SK-N-SH (cell line): ENCODE measurements at regions not wholly inside any gene's neighbourhood (a gene's known extent, or its start where the extent isn't known, plus 50 kb on each side); places are given as distances from the start of the nearest gene placed in this dataset.

Experiments used
- CTCF ChIA-PET: fragments of 300-600, 350-600 bp; formaldehyde crosslinking; extraction: SDS; loops from one replicate; lab custom pipeline; 2021; lab: Yijun Ruan, JAX
- POLR2A ChIA-PET: fragments of 350-600 bp; sonication (Branson Sonifier 250); formaldehyde crosslinking; extraction: SDS; loops from one replicate; lab custom pipeline; 2020; ENCODE audit warnings: antibody characterized with exemption, inconsistent platforms; lab: Yijun Ruan, JAX
- DNase-seq: peaks from one replicate; pipeline ENCODE4 v3.0.0; 2012
- H2AFZ ChIP-seq: fragments of 200-600 bp; sonication (generic); 2 replicates; pipeline ENCODE4 v1.8.1; 2016; ENCODE audit warnings: antibody characterized with exemption, mild to moderate bottlenecking, low read depth
- H3F3A ChIP-seq: fragments of 200-600 bp; sonication (generic); replicated peaks from 2 replicates; pipeline ENCODE3; 2016; ENCODE audit warnings: antibody characterized with exemption, mild to moderate bottlenecking; ENCODE audit not compliant: insufficient read depth
- H3K27ac ChIP-seq, 2 experiments: fragments of 200-500 bp in 1 of 2; fragments of 200-600 bp in 1 of 2; sonication (Bioruptor generic) in 1 of 2; sonication (generic), shearing (Covaris generic) in 1 of 2; 2 replicates each; pipeline versions ENCODE4 v1.5.1 to v1.6.1; 2014 to 2016; ENCODE audit warnings: low read depth in 2 of 2, inconsistent platforms in 1 of 2, low read length in 1 of 2, mild to moderate bottlenecking in 1 of 2, mixed read lengths in 1 of 2
- H3K27me3 ChIP-seq: fragments of 200-600 bp; sonication (generic), shearing (Covaris generic); 2 replicates; pipeline ENCODE4 v1.6.1; 2016; ENCODE audit warnings: mixed run types; ENCODE audit not compliant: insufficient read depth
- H3K36me3 ChIP-seq, 2 experiments: fragments of 200-500 bp in 1 of 2; fragments of 200-600 bp in 1 of 2; sonication (Bioruptor generic) in 1 of 2; sonication (generic) in 1 of 2; replicated peaks in 1 of 2; 2 replicates each; pipeline versions ENCODE3 to v1.5.1; 2014 to 2016; ENCODE audit warnings: low read length in 1 of 2, mild to moderate bottlenecking in 1 of 2; ENCODE audit not compliant: insufficient read depth in 2 of 2, control insufficient read depth in 1 of 2
- H3K4me1 ChIP-seq, 2 experiments: fragments of 200-500 bp in 1 of 2; fragments of 200-600 bp in 1 of 2; sonication (Bioruptor generic) in 1 of 2; sonication (generic), shearing (Covaris generic) in 1 of 2; 2 replicates each; pipeline versions ENCODE4 v1.5.1 to v1.6.1; 2014 to 2016; ENCODE audit warnings: low read depth in 1 of 2, low read length in 1 of 2, mixed run types in 1 of 2; ENCODE audit not compliant: insufficient read depth in 2 of 2, control insufficient read depth in 1 of 2
- H3K4me2 ChIP-seq: fragments of 200-600 bp; sonication (generic), shearing (Covaris generic); 2 replicates; pipeline ENCODE4 v1.6.1; 2017; ENCODE audit warnings: mixed run types
- H3K4me3 ChIP-seq, 2 experiments: fragments of 200-500 bp in 1 of 2; fragments of 200-600 bp in 1 of 2; sonication (Bioruptor generic) in 1 of 2; sonication (generic), shearing (Covaris generic) in 1 of 2; 2 replicates each; pipeline versions ENCODE4 v1.5.1 to v1.8.1; 2014 to 2016; ENCODE audit warnings: low read depth in 2 of 2, inconsistent platforms in 1 of 2, low read length in 1 of 2, mild to moderate bottlenecking in 1 of 2, mixed read lengths in 1 of 2, moderate library complexity in 1 of 2
- H3K79me2 ChIP-seq: fragments of 200-600 bp; sonication (generic); 2 replicates; pipeline ENCODE4 v1.8.1; 2017; ENCODE audit warnings: mild to moderate bottlenecking; ENCODE audit not compliant: insufficient read depth
- H3K9ac ChIP-seq: fragments of 200-600 bp; sonication (generic); 2 replicates; pipeline ENCODE4 v1.6.1; 2017; ENCODE audit warnings: mixed run types
- H3K9me2 ChIP-seq: fragments of 200-600 bp; sonication (generic); 2 replicates; pipeline ENCODE4 v1.6.1; 2017; ENCODE audit warnings: mixed run types
- H3K9me3 ChIP-seq: fragments of 200-600 bp; sonication (generic); 2 replicates; pipeline ENCODE4 v1.6.1; 2017; ENCODE audit warnings: mixed run types, mild to moderate bottlenecking, moderate library complexity
- H4K20me1 ChIP-seq: fragments of 200-600 bp; sonication (generic); 2 replicates; pipeline ENCODE4 v1.6.1; 2017; ENCODE audit warnings: mild to moderate bottlenecking, mixed run types; ENCODE audit not compliant: insufficient read depth
- EP300 ChIP-seq, 2 experiments: IDR thresholded peaks; 2 replicates each; pipeline versions ENCODE4 v1.4.0 to v1.6.1; 2012; ENCODE audit warnings: borderline replicate concordance in 1 of 2, low read depth in 1 of 2, low read length in 1 of 2
- EZH2phosphoT487 ChIP-seq: fragments of 200-600 bp; sonication (generic); IDR thresholded peaks from 2 replicates; pipeline ENCODE4 v1.6.1; 2017; ENCODE audit warnings: low read depth, mixed run types, mild to moderate bottlenecking, antibody characterized with exemption, moderate library complexity, borderline replicate concordance
- FOSL2 ChIP-seq: IDR thresholded peaks from 2 replicates; pipeline ENCODE4 v1.4.0; 2012; ENCODE audit warnings: low read depth, mild to moderate bottlenecking, moderate library complexity, borderline replicate concordance
- FOXM1 ChIP-seq: IDR thresholded peaks from 2 replicates; pipeline ENCODE4 v1.4.0; 2012; ENCODE audit warnings: low read depth, mild to moderate bottlenecking
- GABPA ChIP-seq: IDR thresholded peaks from 2 replicates; pipeline ENCODE4 v1.4.0; 2012; ENCODE audit warnings: low read depth, mild to moderate bottlenecking
- JUND ChIP-seq: IDR thresholded peaks from 2 replicates; pipeline ENCODE4 v1.4.0; 2012
- MEF2A ChIP-seq: IDR thresholded peaks from 2 replicates; pipeline ENCODE4 v1.4.0; 2012; ENCODE audit warnings: low read depth, borderline replicate concordance
- MXI1 ChIP-seq: IDR thresholded peaks from 2 replicates; pipeline ENCODE4 v1.6.1; 2012; ENCODE audit warnings: mild to moderate bottlenecking, low read depth, low read length, improper control_type of control experiment
- NFIC ChIP-seq: IDR thresholded peaks from 2 replicates; pipeline ENCODE4 v1.4.0; 2012; ENCODE audit warnings: borderline replicate concordance
- NRF1 ChIP-seq: IDR thresholded peaks from 2 replicates; pipeline ENCODE4 v1.6.1; 2012; ENCODE audit warnings: low read depth, mild to moderate bottlenecking, low read length
- RAD21 ChIP-seq: IDR thresholded peaks from 2 replicates; pipeline ENCODE4 v1.6.1; 2012; ENCODE audit warnings: mild to moderate bottlenecking, low read length
- RCOR1 ChIP-seq: fragments of 150-350 bp; IDR thresholded peaks from 2 replicates; pipeline ENCODE4 v1.6.1; 2017; ENCODE audit warnings: antibody characterized with exemption, low read length
- RFX5 ChIP-seq: IDR thresholded peaks from 2 replicates; pipeline ENCODE4 v1.6.1; 2012; ENCODE audit warnings: mild to moderate bottlenecking, improper control_type of control experiment, low read length
- SIN3A ChIP-seq: IDR thresholded peaks from 2 replicates; pipeline ENCODE4 v1.6.1; 2012; ENCODE audit warnings: low read depth, mild to moderate bottlenecking, low read length, moderate library complexity, borderline replicate concordance
- TAF1 ChIP-seq: IDR thresholded peaks from 2 replicates; pipeline ENCODE4 v1.6.1; 2012; ENCODE audit warnings: low read depth, mild to moderate bottlenecking, low read length, moderate library complexity, borderline replicate concordance
- TCF12 ChIP-seq: IDR thresholded peaks from 2 replicates; pipeline ENCODE4 v1.4.0; 2012
- TEAD4 ChIP-seq: IDR thresholded peaks from 2 replicates; pipeline ENCODE4 v1.4.0; 2012; ENCODE audit warnings: mild to moderate bottlenecking, borderline replicate concordance; ENCODE audit not compliant: insufficient read depth
- USF1 ChIP-seq: IDR thresholded peaks from 2 replicates; pipeline ENCODE4 v1.4.0; 2012; ENCODE audit warnings: low read depth, borderline replicate concordance
- USF2 ChIP-seq: fragments of 150-350 bp; IDR thresholded peaks from 2 replicates; pipeline ENCODE4 v1.6.1; 2017; ENCODE audit warnings: antibody characterized with exemption, low read length, low read depth, borderline replicate concordance
- WGBS: methylation state at CpG from one replicate; pipeline ENCODE4 v1.1.6; 2017; ENCODE audit warnings: low lambda C conversion rate; 5-methylcytosine and 5-hydroxymethylcytosine counted together
- TF ChIP-seq, protein P1 (sequence below): IDR thresholded peaks from 2 replicates; pipeline ENCODE4 v1.4.0; 2012; ENCODE audit warnings: low read depth, borderline replicate concordance
- TF ChIP-seq, protein P2 (sequence below): IDR thresholded peaks from 2 replicates; pipeline ENCODE4 v1.4.0; 2012; ENCODE audit warnings: low read depth

- TF ChIP-seq MEF2A (no peak), TCF12 (no peak), FOSL2 (no peak), EZH2phosphoT487 (no peak), NRF1 (no peak), NFIC (no peak), FOXM1 (no peak), SIN3A (no peak), TAF1 (no peak), USF2 (no peak), RAD21 (no peak), USF1 (no peak), TEAD4 (no peak)
- TF ChIP-seq, protein P1, sequence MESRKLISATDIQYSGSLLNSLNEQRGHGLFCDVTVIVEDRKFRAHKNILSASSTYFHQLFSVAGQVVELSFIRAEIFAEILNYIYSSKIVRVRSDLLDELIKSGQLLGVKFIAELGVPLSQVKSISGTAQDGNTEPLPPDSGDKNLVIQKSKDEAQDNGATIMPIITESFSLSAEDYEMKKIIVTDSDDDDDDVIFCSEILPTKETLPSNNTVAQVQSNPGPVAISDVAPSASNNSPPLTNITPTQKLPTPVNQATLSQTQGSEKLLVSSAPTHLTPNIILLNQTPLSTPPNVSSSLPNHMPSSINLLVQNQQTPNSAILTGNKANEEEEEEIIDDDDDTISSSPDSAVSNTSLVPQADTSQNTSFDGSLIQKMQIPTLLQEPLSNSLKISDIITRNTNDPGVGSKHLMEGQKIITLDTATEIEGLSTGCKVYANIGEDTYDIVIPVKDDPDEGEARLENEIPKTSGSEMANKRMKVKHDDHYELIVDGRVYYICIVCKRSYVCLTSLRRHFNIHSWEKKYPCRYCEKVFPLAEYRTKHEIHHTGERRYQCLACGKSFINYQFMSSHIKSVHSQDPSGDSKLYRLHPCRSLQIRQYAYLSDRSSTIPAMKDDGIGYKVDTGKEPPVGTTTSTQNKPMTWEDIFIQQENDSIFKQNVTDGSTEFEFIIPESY, result no peak
- POLR2A ChIA-PET, result no interaction called here
- H3K4me1 ChIP-seq, result peaks cover 0 to 12% of the 10 kb centered on the region in 2 experiments; a peak in 2 of 4 replicates
- H3K9me3 ChIP-seq, result no peaks in the 10 kb centered on the region
- no peaks in the 10 kb centered on the region for H3K79me2 ChIP-seq
- 56% methylated on average over 3 of the region's 3 CpGs for WGBS
- CTCF ChIA-PET, result interaction anchor here (0.9 kb wide), 1 partner anchor 24 kb away, joined by 4 read pairs; no protein-coding TSS in a partner anchor
- no peaks in the 10 kb centered on the region for H3K9me2 ChIP-seq
- no peak overlapping the region for H3K4me2 ChIP-seq
- H3K27ac ChIP-seq, result no peak overlapping the region
- no peaks in the 10 kb centered on the region for H3F3A ChIP-seq
- no peaks in the 10 kb centered on the region for H3K27me3 ChIP-seq
- DNase-seq, result no peak
- H3K4me3 ChIP-seq, result no peak overlapping the region
- no peak overlapping the region for H2AFZ ChIP-seq
- no peak overlapping the region for H3K9ac ChIP-seq
- no peaks in the 10 kb centered on the region for H4K20me1 ChIP-seq
- H3K36me3 ChIP-seq, result no peaks in the 10 kb centered on the region
Observed at GRCh38 chr12:90172524-90172923, 463.9 kb upstream of the ATP2B1 start.

DNA sequence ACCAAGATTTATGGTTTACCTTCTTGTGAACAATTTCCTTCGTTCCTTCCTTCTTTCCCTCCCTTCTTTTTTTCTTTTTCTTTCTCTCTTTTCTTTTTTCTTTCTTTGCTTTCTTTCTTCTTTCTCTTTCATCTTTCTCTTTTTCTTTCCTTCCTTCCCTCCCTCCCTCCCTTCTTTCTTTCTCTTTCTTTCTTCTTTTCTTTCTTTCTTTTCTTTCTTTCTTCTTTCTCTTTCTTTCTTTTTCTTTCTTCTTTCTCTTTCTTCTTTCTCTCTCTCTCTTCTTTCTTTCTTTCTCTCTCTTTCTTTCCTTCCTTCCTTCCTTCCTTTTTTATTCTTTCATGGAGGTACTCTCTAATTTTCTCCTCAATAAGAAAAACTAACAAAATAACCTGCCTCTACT, 462.1 kb upstream of the ATP2B1 start:
- Histone ChIP-seq H3K9me3 (no peaks in the 10 kb centered on the region), H3K9ac (no peak overlapping the region), H3K36me3 (no peaks in the 10 kb centered on the region), H3K4me2 (no peak overlapping the region), H3K27ac (no peak overlapping the region), H3K79me2 (no peaks in the 10 kb centered on the region), H4K20me1 (no peaks in the 10 kb centered on the region), H3K9me2 (no peaks in the 10 kb centered on the region)
- POLR2A ChIA-PET, result no interaction called here
- no peak for DNase-seq
- CTCF ChIA-PET, result no interaction called here
- TF ChIP-seq, protein P2, sequence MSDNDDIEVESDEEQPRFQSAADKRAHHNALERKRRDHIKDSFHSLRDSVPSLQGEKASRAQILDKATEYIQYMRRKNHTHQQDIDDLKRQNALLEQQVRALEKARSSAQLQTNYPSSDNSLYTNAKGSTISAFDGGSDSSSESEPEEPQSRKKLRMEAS, result no peak
- TF ChIP-seq JUND (no peak), RFX5 (no peak), USF1 (no peak), USF2 (no peak), GABPA (no peak), RCOR1 (no peak), MXI1 (no peak), EP300 (IDR thresholded peaks at IDR 0.05; ENCODE audit: borderline replicate concordance in 1 of 2, low read depth in 1 of 2, low read length in 1 of 2) (no peak)
- TF ChIP-seq, protein P1, result no peak
- TF ChIP-seq, all 33 proteins: peak for 0
- Histone ChIP-seq H3F3A (no peaks in the 10 kb centered on the region), H3K4me1 (peaks cover 0 to 12% of the 10 kb centered on the region in 2 experiments; a peak in 2 of 4 replicates), H3K27me3 (no peaks in the 10 kb centered on the region), H3K4me3 (no peak overlapping the region), H2AFZ (no peak overlapping the region)
- 29% methylated on average over 1 of the region's 1 CpG for WGBS
